Activated T-cell treated with anti-CD3 and anti-CD28 coated beads, Interleukin-2, amount 50 U/mL, for 24 hours (primary cell): ENCODE measurements at regions not wholly inside any gene's neighbourhood (a gene's known extent, or its start where the extent isn't known, plus 50 kb on each side); places are given as distances from the start of the nearest gene placed in this dataset.

Experiments
- DNase-seq: peaks from one replicate; pipeline ENCODE4 v3.0.0-alpha.2; 2020
- H3K27ac Mint-ChIP-seq: 2 replicates; pipeline ENCODE4 v1.8.0; 2020; ENCODE audit warnings: mild to moderate bottlenecking, mixed read lengths
- H3K27me3 Mint-ChIP-seq: 2 replicates; pipeline ENCODE4 v1.8.0; 2020; ENCODE audit warnings: mixed read lengths
- H3K36me3 Mint-ChIP-seq: 2 replicates; pipeline ENCODE4 v1.8.0; 2020; ENCODE audit warnings: low read depth, mixed read lengths
- H3K4me1 Mint-ChIP-seq: 2 replicates; pipeline ENCODE4 v1.8.0; 2020; ENCODE audit warnings: low read depth, mixed read lengths
- H3K4me3 Mint-ChIP-seq: 2 replicates; pipeline ENCODE4 v1.8.0; 2020; ENCODE audit warnings: mild to moderate bottlenecking, moderate library complexity, mixed read lengths
- H3K9me3 Mint-ChIP-seq: 2 replicates; pipeline ENCODE4 v1.8.0; 2020; ENCODE audit warnings: mixed read lengths

DNA sequence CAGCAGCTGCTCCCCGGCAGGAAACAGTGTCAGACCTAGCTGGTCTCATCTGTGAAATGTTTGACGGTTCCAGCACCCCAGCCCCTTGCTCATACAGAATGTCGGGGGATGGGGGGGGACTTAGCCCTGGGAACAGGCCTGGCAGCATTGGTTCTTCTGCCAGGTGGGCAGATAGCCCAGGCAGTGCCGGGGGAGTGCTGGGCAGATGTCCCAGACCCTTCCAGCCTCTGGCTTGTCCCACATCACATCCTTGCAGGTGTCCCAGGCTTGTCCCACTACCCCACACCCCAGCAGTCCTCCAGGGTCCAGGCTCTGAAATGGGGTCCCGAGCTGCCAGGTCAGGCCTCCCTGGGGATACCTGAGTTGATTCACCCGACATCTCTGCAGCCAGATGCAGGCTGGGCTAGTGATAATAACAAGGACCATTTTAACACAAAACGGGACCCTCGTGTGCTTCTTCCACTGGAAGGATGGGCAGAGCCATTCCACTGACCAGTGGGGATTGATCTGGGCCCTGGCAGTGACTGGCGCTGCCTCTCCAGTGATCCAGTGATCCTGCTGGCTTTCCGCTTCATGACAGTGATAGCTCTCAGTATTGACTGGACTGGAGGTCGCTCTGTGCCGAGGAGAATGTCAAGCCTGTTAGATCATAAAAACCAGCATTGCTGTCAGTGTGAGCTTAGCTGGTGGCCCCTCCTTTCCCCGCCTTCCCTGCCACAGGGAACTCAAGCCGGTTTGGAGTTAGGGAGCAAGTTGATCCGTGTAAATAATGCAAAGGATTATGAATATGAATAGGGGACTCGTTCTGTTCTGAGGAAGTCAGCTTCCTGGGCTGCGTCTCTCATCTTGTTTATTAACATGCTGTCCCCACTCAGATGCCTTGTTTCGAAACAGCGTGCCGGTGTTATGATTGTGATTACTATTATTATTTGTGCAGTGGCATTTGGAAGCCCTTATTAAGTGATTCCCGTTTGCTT is 180.6 kb downstream of the AACS start:
- Mint-ChIP-seq H3K9me3 (no peaks in the 10 kb centered on the region), H3K27ac (no peak overlapping the region), H3K4me3 (no peak overlapping the region), H3K4me1 (no peaks in the 10 kb centered on the region), H3K27me3 (peaks cover 28% of the 10 kb centered on the region), H3K36me3 (no peaks in the 10 kb centered on the region)
- DNase-seq: no peak

DNA sequence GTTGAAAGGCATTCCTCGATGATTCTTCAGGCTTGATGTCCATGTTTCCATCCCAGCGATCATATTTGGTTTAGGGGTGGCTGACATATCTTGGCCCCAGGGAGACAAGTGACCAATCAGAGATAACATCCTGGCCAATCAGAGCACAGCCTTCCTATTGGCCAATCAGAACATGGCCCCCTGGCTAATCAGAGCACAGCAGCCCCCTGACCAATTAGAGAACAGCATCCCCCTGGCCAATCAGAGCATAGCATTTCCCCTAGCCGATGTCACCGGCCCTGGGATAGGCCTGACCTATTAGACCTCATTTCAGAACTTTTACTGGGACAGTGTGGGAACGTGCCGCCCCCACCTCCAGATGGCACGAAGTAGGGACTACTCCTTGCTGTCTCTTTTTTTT is 182.2 kb downstream of the AACS start:
- no peak overlapping the region for H3K4me3 Mint-ChIP-seq
- DNase-seq: no peak
- H3K27ac Mint-ChIP-seq: no peak overlapping the region
- no peaks in the 10 kb centered on the region for H3K9me3 Mint-ChIP-seq
- peaks cover 28% of the 10 kb centered on the region for H3K27me3 Mint-ChIP-seq
- H3K36me3 Mint-ChIP-seq: no peaks in the 10 kb centered on the region
- H3K4me1 Mint-ChIP-seq: no peaks in the 10 kb centered on the region

DNA sequence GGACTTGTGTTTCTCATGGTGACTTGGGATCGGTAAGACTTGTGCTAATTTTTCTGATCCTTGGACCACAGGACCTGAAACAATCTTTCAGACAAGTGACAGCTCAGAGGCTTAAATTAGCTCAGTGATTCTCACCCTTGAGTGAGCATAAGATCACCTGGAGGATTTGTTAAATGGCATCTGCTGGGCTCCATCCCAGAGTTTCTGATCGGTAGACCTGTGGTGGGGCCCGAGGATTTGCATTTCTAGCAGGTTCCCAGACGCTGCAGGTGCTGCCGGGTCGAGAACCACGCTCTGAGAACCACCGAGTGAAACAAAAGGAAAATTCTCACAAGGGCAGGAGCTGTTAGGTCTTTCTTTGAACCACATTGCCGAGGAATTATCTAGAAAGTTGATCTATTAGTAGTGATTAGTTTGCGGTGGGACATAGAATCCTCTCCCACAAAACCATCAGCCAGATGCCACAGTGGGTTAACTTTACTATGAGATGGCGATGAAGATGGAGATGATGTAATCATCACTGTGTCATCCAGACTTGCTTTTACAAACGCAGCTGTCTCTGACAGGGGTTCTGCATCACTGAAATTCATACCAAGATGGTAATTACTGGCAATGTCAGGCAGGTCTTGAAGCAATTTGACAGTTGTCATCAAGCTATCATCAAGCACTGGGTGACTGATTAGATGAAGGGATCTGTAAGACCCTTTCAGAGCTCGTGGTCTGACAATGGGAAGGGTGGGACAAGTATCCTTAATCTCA is 184.0 kb downstream of the AACS start:
- H3K27ac Mint-ChIP-seq: no peak overlapping the region
- no peaks in the 10 kb centered on the region for H3K4me1 Mint-ChIP-seq
- peaks cover 26% of the 10 kb centered on the region for H3K27me3 Mint-ChIP-seq
- no peak for DNase-seq
- H3K36me3 Mint-ChIP-seq: no peaks in the 10 kb centered on the region
- H3K9me3 Mint-ChIP-seq: no peaks in the 10 kb centered on the region
- no peak overlapping the region for H3K4me3 Mint-ChIP-seq

DNA sequence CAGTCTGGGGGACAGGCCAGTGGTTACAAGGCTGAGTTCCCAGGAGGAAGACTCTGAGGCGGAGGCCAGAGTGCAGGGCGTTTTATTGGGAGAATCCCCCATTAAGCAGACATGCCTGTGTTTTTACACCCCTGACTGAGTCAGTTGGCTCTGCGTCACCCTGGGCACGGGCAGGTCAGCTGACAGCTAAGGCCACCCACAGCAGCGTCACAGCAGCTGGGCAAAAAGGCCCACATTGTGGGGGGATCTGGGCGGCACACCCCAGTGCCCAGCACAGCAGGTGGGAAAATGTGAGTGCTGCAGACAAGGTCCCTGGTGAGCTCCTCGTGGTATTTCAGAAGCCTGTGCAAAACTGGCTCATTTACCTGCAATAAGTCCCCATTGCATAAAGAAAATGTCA is 184.7 kb downstream of the AACS start:
- no peaks in the 10 kb centered on the region for H3K4me1 Mint-ChIP-seq
- H3K36me3 Mint-ChIP-seq: no peaks in the 10 kb centered on the region
- DNase-seq: no peak
- H3K4me3 Mint-ChIP-seq: no peak overlapping the region
- H3K27me3 Mint-ChIP-seq: peaks cover 19% of the 10 kb centered on the region
- H3K9me3 Mint-ChIP-seq: no peaks in the 10 kb centered on the region
- no peak overlapping the region for H3K27ac Mint-ChIP-seq

DNA sequence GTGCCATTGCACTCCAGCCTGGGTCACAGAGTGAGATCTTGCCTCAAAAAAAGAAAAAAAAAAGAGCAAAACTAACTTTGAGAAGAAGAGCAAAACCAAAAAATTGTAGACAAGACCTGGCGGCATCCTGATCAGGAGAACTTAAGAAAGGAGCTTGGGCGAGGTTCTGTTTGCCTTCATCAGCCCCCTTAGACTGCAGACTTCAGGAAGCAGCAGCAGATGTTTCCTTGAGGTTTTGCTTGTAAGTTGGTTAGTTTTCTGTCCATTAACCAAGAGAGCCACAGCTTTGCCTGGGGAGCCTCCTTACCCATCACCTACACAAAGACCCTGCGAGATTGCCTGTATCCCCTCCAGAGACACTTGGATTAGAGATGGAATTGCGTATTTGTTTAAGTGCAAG is 189.0 kb downstream of the AACS start:
- Mint-ChIP-seq H3K4me3 (no peak overlapping the region), H3K27me3 (peaks cover 3% of the 10 kb centered on the region), H3K4me1 (no peaks in the 10 kb centered on the region), H3K36me3 (no peaks in the 10 kb centered on the region), H3K9me3 (no peaks in the 10 kb centered on the region), H3K27ac (no peak overlapping the region)
- DNase-seq: no peak

DNA sequence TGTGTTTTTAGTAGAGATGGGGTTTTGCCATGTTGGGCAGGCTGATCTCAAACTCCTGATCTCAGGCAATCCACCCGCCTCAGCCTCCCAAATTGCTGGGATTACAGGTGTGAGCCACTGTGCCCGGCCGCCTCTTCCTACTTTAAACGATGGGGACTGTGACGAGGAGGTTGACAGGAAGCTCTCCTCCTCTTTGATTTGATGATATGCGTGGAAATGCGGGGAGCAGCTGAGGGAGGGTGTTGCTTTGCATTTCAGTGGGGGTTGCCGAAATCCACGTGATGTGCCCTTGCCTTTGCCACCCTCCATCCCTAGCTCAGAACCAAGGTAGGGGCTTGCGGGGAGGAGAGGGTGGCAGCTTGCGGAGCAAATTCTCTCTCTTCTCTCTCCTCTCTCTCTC is 189.6 kb downstream of the AACS start:
- no peak for DNase-seq
- no peaks in the 10 kb centered on the region for H3K36me3 Mint-ChIP-seq
- no peak overlapping the region for H3K4me3 Mint-ChIP-seq
- H3K27ac Mint-ChIP-seq: no peak overlapping the region
- no peaks in the 10 kb centered on the region for H3K4me1 Mint-ChIP-seq
- peaks cover 3% of the 10 kb centered on the region for H3K27me3 Mint-ChIP-seq
- no peaks in the 10 kb centered on the region for H3K9me3 Mint-ChIP-seq

DNA sequence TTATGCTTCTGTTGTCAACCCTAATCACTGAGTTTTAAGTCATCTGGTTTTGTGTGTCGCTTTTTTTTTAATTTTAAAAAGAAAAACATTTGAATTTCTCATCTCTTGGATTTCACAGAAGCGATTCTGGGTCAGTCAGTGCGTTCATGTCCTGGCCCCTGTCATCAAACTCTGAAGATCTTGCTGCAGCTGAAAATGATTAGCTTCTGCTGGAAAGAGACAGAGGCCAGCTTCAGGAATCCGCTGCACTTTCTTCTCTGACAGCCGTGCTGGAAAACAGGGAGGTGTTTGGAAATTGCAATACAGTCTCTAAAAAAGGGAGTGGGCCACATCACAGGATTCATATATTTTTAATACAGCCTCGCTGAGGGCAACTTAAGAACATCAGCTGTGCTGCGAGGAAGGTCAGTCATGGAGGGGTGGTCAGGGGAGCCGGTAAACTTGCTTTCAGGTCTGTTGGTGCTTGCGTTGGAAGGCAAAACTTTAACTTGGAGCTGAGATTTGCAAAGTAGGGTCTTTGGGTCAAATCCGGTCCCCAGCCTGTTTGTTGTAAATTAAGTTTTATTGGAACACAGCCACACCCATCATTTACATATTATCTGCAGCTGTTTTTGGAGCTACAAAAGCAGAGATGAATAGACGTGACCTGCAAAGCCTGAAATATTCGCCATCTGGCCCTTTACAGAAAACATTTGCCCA is 190.8 kb downstream of the AACS start:
- no peaks in the 10 kb centered on the region for H3K4me1 Mint-ChIP-seq
- no peak overlapping the region for H3K27ac Mint-ChIP-seq
- H3K36me3 Mint-ChIP-seq: no peaks in the 10 kb centered on the region
- no peak for DNase-seq
- H3K27me3 Mint-ChIP-seq: peaks cover 3% of the 10 kb centered on the region
- no peaks in the 10 kb centered on the region for H3K9me3 Mint-ChIP-seq
- H3K4me3 Mint-ChIP-seq: no peak overlapping the region

DNA sequence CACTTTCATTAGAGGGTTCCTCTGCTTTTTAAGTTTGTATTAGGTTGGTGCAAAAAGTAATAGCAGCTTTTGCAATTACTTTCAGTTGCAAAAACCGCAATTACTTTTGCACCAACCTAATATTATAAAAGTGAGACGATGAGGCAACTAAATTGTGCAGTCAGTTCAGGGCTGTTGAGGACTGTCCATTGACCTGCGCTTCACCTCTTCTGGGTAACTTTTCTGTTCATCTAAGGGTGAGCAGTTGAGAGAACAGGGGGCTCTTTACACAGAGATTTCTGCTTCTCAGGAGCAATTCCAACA is 191.3 kb downstream of the AACS start:
- no peaks in the 10 kb centered on the region for H3K4me1 Mint-ChIP-seq
- peaks cover 3% of the 10 kb centered on the region for H3K27me3 Mint-ChIP-seq
- no peak for DNase-seq
- H3K36me3 Mint-ChIP-seq: no peaks in the 10 kb centered on the region
- H3K4me3 Mint-ChIP-seq: no peak overlapping the region
- H3K9me3 Mint-ChIP-seq: no peaks in the 10 kb centered on the region
- no peak overlapping the region for H3K27ac Mint-ChIP-seq

DNA sequence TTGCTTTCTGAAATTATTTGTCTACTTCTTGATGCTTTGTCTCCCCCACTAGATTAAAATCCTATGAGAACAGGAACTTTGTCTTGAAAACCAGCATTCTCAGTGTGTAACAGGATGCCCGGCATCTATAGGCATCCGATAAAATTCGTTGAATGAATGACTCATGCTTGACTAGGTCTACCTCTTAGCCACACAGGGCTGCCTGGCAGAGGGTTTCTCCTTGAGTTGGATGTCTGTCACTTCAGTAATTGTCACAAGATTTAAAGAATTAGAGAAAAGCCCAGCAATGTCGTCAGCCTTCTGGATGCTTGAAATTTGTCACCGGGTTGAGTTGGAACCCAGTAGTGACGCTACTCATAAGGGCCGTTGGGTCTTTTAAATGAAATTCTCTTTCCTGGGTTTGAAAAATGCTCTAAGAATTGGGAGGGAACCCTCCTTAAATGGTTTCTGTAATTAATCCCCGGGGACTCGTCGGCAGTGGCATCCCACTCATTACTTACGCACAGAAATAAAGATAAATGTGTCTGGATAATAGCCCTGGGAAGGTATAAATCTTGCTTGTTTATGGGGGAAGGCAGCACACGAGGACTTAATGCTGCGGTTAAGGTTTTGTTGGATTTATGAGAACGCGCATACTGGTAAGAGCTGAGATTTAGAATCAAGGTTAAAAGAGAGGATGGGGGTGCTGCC is 194.1 kb downstream of the AACS start:
- no peak overlapping the region for H3K4me3 Mint-ChIP-seq
- H3K27ac Mint-ChIP-seq: no peak overlapping the region
- H3K9me3 Mint-ChIP-seq: no peaks in the 10 kb centered on the region
- no peaks in the 10 kb centered on the region for H3K4me1 Mint-ChIP-seq
- no peak for DNase-seq
- peaks cover 4% of the 10 kb centered on the region for H3K27me3 Mint-ChIP-seq
- H3K36me3 Mint-ChIP-seq: no peaks in the 10 kb centered on the region

DNA sequence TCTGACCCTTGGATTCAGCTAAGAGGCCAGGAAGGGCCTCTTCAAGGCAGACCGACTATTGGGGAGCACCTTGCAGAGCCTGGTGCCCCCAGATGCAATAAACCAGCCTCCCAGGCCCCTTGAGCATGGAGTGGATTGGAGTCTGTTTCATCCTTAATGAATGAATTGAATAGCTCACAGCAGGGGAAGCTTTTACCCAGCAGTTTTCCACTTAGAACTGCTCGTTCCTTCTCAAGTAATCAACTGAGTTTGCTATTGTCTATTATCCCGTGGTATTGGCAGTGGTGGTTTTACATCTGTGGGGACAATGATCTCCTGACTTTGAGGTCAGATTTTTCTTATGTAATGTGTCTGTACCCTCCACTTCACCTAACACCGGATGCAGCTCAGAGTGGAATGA is 197.6 kb downstream of the AACS start:
- H3K4me1 Mint-ChIP-seq: no peaks in the 10 kb centered on the region
- no peak for DNase-seq
- no peak overlapping the region for H3K27ac Mint-ChIP-seq
- no peaks in the 10 kb centered on the region for H3K9me3 Mint-ChIP-seq
- H3K27me3 Mint-ChIP-seq: peaks cover 12% of the 10 kb centered on the region
- H3K4me3 Mint-ChIP-seq: no peak overlapping the region
- no peaks in the 10 kb centered on the region for H3K36me3 Mint-ChIP-seq

DNA sequence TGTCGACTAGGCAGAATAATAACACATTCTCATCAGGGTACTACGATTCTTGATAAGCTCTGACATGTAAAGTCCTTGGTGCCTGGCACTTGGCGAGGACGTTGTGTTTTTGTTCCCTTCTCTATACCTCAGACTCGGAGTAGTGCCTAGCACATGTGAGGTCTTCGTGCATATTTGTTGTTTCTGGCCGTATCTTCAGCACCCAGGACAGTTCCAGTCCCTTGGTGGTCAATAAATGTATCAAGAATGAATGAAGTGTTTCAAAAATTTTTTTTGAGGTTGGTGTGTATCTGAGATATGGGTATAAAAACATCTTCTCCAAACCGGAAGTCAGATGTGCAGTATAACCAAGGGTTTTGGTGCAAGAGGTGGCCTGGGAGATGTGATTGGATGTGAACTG is 198.2 kb downstream of the AACS start:
- no peak overlapping the region for H3K27ac Mint-ChIP-seq
- no peak overlapping the region for H3K4me3 Mint-ChIP-seq
- no peaks in the 10 kb centered on the region for H3K4me1 Mint-ChIP-seq
- no peaks in the 10 kb centered on the region for H3K9me3 Mint-ChIP-seq
- no peaks in the 10 kb centered on the region for H3K36me3 Mint-ChIP-seq
- peaks cover 12% of the 10 kb centered on the region for H3K27me3 Mint-ChIP-seq
- no peak for DNase-seq

DNA sequence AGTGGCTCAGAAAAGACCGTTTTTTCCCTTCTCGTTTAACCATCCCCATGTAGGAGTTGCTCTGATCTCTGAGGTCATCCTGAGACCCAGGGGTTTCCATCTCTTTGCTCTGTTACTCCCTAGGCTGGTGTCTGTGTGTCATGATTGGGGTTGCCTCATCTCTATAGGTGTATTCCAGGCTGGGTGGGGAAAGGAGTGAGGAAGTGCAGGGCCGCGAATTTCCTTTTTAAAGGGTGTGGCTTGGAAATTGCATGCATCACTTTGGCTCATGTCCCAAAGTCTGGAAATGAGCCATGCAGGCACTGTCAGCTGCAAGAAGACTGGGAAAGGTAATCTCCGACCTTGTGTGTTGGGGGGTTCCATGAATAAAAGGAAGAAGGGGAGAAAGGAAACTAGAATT is 201.9 kb downstream of the AACS start:
- Mint-ChIP-seq H3K4me1 (no peaks in the 10 kb centered on the region), H3K4me3 (no peak overlapping the region), H3K27me3 (peaks cover 12% of the 10 kb centered on the region), H3K9me3 (no peaks in the 10 kb centered on the region), H3K27ac (no peak overlapping the region), H3K36me3 (no peaks in the 10 kb centered on the region)
- no peak for DNase-seq

DNA sequence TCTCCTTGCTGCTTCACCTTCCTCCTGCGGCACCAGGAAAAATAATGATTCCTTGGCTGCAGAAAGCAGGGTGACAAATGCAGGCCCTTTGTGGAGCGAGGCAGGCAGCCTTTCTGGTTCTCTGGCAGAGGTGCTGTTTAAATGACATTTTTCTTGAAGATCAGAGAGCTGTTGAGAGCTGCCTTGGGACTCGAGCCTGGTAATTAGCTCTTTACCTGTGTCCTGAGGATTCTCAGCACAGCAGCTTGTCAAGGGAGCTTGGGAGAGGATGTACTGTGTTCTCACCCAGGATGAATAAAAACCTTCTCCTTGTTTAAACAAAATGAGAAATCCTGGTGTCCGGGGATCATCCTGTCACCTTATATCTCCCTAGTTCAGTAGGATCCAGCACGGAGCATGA is 204.0 kb downstream of the AACS start:
- H3K27me3 Mint-ChIP-seq: peaks cover 8% of the 10 kb centered on the region
- H3K27ac Mint-ChIP-seq: no peak overlapping the region
- no peak overlapping the region for H3K4me3 Mint-ChIP-seq
- H3K9me3 Mint-ChIP-seq: no peaks in the 10 kb centered on the region
- DNase-seq: no peak
- H3K36me3 Mint-ChIP-seq: no peaks in the 10 kb centered on the region
- no peaks in the 10 kb centered on the region for H3K4me1 Mint-ChIP-seq

DNA sequence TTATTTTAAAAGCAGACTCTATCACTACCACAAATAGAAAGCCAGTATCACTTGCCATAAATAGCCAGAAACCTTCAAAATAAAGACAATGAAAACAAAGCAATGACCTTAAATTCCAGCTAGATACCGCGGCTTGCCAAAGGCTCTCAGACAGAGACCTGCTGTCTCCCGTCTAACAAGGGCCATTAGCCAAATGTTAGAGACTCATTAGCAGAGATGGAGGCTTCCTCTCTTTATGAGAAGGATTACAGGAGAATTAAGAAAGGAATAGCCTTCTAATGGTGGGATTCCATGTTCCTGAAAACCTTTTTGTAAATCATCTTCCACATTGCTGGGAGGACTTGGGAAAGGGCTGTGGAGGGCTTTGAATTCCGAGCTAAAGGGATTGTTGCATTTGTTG is 206.7 kb downstream of the AACS start:
- Mint-ChIP-seq H3K4me1 (no peaks in the 10 kb centered on the region), H3K27me3 (peaks cover 3% of the 10 kb centered on the region)

More for the DNA sequence above, 206.7 kb downstream of the AACS start:
- Mint-ChIP-seq H3K36me3 (no peaks in the 10 kb centered on the region), H3K4me3 (no peak overlapping the region), H3K27ac (no peak overlapping the region), H3K9me3 (no peaks in the 10 kb centered on the region)
- no peak for DNase-seq
